Suprapubic skin (tissue), 4 donors: ENCODE measurements at regions not wholly inside any gene's neighbourhood (a gene's known extent, or its start where the extent isn't known, plus 50 kb on each side); places are given as distances from the start of the nearest gene placed in this dataset.

ENCODE experiments used
- POLR2A ChIP-seq, 2 donors: fragments of 450-650 bp; IDR thresholded peaks; one replicate each; pipeline ENCODE4 v1.6.1; 2017; ENCODE audit warnings: antibody characterized with exemption in 2 of 2, mild to moderate bottlenecking in 2 of 2, moderate library complexity in 2 of 2
- POLR2AphosphoS5 ChIP-seq, 3 donors: sonication (generic); formaldehyde crosslinking; IDR thresholded peaks; one replicate each; pipeline ENCODE4 v1.6.1; 2017; ENCODE audit warnings: antibody characterized with exemption in 3 of 3
- TF ChIP-seq, protein P1 (sequence below), 2 donors: fragments of 200-600 bp in 1 of 2; fragments of 450-650 bp in 1 of 2; sonication (generic) in 1 of 2; IDR thresholded peaks; one replicate each; pipeline ENCODE4 v1.5.1; 2016 to 2019; ENCODE audit warnings: antibody characterized with exemption in 2 of 2, mild to moderate bottlenecking in 1 of 2, moderate library complexity in 1 of 2

DNA sequence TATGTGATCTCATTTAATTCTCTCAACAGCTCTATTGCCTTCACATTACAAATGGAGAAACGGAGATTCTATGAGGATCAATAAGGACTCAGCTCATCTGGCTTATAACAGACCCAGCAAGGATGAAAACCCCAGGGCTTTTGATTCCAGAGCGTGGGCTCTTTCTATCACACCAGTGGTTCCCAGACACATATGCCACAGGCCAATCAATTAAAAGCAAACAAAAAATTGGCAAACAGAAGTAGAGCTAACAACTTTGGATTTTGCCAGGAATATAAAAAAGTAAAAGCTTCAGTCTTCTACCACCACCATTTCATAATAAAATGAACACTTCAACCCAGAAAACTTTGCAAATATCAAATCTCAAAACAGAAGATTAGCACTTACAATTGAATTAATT lies 71.1 kb upstream of the FAT3 start:
- TF ChIP-seq POLR2A (IDR thresholded peaks at IDR 0.05) (no peak), POLR2AphosphoS5 (IDR thresholded peaks at IDR 0.05) (no peak)
- TF ChIP-seq, protein P1, sequence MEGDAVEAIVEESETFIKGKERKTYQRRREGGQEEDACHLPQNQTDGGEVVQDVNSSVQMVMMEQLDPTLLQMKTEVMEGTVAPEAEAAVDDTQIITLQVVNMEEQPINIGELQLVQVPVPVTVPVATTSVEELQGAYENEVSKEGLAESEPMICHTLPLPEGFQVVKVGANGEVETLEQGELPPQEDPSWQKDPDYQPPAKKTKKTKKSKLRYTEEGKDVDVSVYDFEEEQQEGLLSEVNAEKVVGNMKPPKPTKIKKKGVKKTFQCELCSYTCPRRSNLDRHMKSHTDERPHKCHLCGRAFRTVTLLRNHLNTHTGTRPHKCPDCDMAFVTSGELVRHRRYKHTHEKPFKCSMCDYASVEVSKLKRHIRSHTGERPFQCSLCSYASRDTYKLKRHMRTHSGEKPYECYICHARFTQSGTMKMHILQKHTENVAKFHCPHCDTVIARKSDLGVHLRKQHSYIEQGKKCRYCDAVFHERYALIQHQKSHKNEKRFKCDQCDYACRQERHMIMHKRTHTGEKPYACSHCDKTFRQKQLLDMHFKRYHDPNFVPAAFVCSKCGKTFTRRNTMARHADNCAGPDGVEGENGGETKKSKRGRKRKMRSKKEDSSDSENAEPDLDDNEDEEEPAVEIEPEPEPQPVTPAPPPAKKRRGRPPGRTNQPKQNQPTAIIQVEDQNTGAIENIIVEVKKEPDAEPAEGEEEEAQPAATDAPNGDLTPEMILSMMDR (IDR thresholded peaks at IDR 0.05) = no peak
